ENCODE measurements at regions not wholly inside any gene's neighbourhood (a gene's known extent, or its start where the extent isn't known, plus 50 kb on each side); places are given as distances from the start of the nearest gene placed in this dataset.

DNA sequence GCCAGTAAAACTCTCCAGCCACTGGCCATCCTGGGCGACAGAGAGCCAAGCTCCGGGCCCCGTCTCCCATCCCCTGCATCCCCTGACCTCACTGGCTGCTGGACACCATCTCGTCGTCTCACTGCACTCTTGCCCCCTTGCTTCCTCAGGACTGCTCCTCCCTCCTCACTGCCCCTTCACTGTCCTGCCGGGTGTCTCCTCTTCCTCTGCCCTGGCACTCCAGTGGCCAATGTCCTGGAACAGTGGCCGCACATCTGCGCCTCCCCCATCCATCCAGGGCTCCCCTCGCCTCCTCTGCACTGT is 800.4 kb downstream of the BRD1 start:
- no TSS peak for BruUV-seq (replicated peaks)
- TF ChIP-seq, protein P1, sequence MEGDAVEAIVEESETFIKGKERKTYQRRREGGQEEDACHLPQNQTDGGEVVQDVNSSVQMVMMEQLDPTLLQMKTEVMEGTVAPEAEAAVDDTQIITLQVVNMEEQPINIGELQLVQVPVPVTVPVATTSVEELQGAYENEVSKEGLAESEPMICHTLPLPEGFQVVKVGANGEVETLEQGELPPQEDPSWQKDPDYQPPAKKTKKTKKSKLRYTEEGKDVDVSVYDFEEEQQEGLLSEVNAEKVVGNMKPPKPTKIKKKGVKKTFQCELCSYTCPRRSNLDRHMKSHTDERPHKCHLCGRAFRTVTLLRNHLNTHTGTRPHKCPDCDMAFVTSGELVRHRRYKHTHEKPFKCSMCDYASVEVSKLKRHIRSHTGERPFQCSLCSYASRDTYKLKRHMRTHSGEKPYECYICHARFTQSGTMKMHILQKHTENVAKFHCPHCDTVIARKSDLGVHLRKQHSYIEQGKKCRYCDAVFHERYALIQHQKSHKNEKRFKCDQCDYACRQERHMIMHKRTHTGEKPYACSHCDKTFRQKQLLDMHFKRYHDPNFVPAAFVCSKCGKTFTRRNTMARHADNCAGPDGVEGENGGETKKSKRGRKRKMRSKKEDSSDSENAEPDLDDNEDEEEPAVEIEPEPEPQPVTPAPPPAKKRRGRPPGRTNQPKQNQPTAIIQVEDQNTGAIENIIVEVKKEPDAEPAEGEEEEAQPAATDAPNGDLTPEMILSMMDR (IDR thresholded peaks at IDR 0.05 in 2 of 3, conservative IDR thresholded peaks at IDR 0.05 in 1 of 3; ENCODE audit: borderline replicate concordance in 1 of 3, insufficient read depth in 1 of 3, low read depth in 2 of 3, low read length in 2 of 3): no peak
- ChIA-PET POLR2A (no interaction called here), CTCF (no interaction called here), RAD21 (ENCODE audit: low non-redundant PET in 1 of 2, low total read pairs in 2 of 2, uncharacterized antibody in 2 of 2, unreplicated experiment in 2 of 2) (no interaction called here)
- H3K9me2 ChIP-seq (ENCODE audit: insufficient read depth): no peaks in the 10 kb centered on the region
- H3K27me3 ChIP-seq (ENCODE audit: insufficient read depth, low read length): peaks cover 39% of the 10 kb centered on the region
- H3K4me2 ChIP-seq (ENCODE audit: low read length): no peak overlapping the region
- H3K9ac ChIP-seq (ENCODE audit: low read length): no peak overlapping the region
- H3K9me3 ChIP-seq (ENCODE audit: control insufficient read depth in 1 of 2, insufficient read depth in 1 of 2, low read depth in 1 of 2, low read length in 2 of 2): no peaks in the 10 kb centered on the region
- H3K79me2 ChIP-seq (ENCODE audit: insufficient read depth, low read length): no peaks in the 10 kb centered on the region
- H3K4me1 ChIP-seq (ENCODE audit: control insufficient read depth in 1 of 2, insufficient read depth in 2 of 2, low read length in 2 of 2): no peaks in the 10 kb centered on the region
- H2AFZ ChIP-seq (ENCODE audit: low read depth, low read length, poor library complexity, severe bottlenecking): no peak overlapping the region
- H3K36me3 ChIP-seq (ENCODE audit: control insufficient read depth in 1 of 2, insufficient read depth in 2 of 2, low read length in 2 of 2): no peaks in the 10 kb centered on the region
- no peak for ATAC-seq
- H4K20me1 ChIP-seq (ENCODE audit: insufficient read depth): no peaks in the 10 kb centered on the region
- intact Hi-C loops (cut with micrococcal nuclease): no loop called here
- no peak overlapping the region for H3K27ac ChIP-seq (ENCODE audit: low read depth, low read length)
- no peak for DNase-seq (ENCODE audit: low read depth, low spot score)
- H3K4me3 ChIP-seq (replicated peaks in 1 of 2; ENCODE audit: low read depth in 1 of 2, low read length in 2 of 2): no peak overlapping the region

DNA sequence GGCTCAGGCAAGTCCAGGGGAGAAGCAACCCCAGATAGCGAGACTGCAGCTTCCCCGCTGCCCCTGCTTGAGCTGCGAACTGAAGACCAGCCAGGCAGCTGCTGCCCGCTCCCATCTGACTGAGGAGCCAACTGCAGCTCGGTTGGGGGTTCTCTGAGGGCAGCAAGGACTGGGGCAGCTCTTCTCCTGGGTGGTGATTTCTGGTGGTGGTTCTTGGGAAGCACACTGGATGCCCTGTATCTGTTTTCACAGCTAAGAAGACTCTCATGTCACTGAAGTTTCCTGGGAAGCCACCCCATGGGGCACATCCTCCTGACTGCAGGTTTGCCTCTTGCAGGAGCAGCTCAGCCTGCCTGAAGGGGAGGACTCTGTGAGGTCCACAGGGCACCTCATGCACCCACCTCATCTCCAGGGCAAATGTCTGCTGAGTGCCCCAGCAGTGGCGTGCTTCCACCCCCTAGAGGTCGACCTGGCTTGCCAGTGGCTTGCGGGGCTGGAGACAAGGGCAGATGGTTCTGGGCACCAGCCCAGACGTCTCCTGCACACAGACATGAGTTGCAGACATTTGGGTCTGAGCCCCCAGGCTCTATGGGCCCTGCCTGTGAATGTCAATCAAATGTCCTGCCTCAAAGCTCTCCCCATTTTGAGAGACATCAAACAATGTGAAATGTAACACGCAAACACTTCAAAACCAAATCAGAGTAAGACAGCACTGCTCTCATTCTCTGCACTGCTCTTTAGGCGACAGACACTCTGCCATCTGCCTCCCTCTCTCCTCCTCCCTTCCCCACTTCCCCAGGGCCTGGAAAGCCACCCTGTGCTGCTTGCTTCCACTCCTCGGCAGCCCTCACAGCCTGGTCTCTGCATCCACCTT is 800.9 kb downstream of the BRD1 start:
- BruUV-seq (replicated peaks): no TSS peak
- POLR2A ChIA-PET: no interaction called here
- Histone ChIP-seq H3K36me3 (ENCODE audit: control insufficient read depth in 1 of 2, insufficient read depth in 2 of 2, low read length in 2 of 2) (no peaks in the 10 kb centered on the region), H3K4me3 (replicated peaks in 1 of 2; ENCODE audit: low read depth in 1 of 2, low read length in 2 of 2) (no peak overlapping the region), H3K4me2 (ENCODE audit: low read length) (no peak overlapping the region), H3K27me3 (ENCODE audit: insufficient read depth, low read length) (peaks cover 37% of the 10 kb centered on the region), H3K9me3 (ENCODE audit: control insufficient read depth in 1 of 2, insufficient read depth in 1 of 2, low read depth in 1 of 2, low read length in 2 of 2) (no peaks in the 10 kb centered on the region), H2AFZ (ENCODE audit: low read depth, low read length, poor library complexity, severe bottlenecking) (no peak overlapping the region), H3K9ac (ENCODE audit: low read length) (no peak overlapping the region), H3K4me1 (ENCODE audit: control insufficient read depth in 1 of 2, insufficient read depth in 2 of 2, low read length in 2 of 2) (no peaks in the 10 kb centered on the region), H4K20me1 (ENCODE audit: insufficient read depth) (no peaks in the 10 kb centered on the region), H3K79me2 (ENCODE audit: insufficient read depth, low read length) (no peaks in the 10 kb centered on the region), H3K27ac (ENCODE audit: low read depth, low read length) (no peak overlapping the region), H3K9me2 (ENCODE audit: insufficient read depth) (no peaks in the 10 kb centered on the region)
- TF ChIP-seq, protein P1 (IDR thresholded peaks at IDR 0.05 in 2 of 3, conservative IDR thresholded peaks at IDR 0.05 in 1 of 3; ENCODE audit: borderline replicate concordance in 1 of 3, insufficient read depth in 1 of 3, low read depth in 2 of 3, low read length in 2 of 3): peak in 2 of 3 experiments; percentile 41 to 42; a peak in 4 of 6 replicates
- no peak for TF ChIP-seq POLR2A (IDR thresholded peaks at IDR 0.05; ENCODE audit: borderline replicate concordance, extremely low read depth, insufficient read depth, insufficient read length)
- no peak for TF ChIP-seq SRF (IDR thresholded peaks at IDR 0.05; ENCODE audit: low read depth)
- peak; percentile 50 for TF ChIP-seq RAD21 (IDR thresholded peaks at IDR 0.05; ENCODE audit: low read depth)
- TF ChIP-seq ZFX (IDR thresholded peaks at IDR 0.05): no peak
- intact Hi-C loops (cut with micrococcal nuclease): no loop called here
- CTCF ChIA-PET: no interaction called here
- DNase-seq (ENCODE audit: low read depth, low spot score) (no peak), ATAC-seq (peak; percentile 79)
- RAD21 ChIA-PET (ENCODE audit: low non-redundant PET in 1 of 2, low total read pairs in 2 of 2, uncharacterized antibody in 2 of 2, unreplicated experiment in 2 of 2): no interaction called here
